Posterior cingulate gyrus (tissue), 11 donors: ENCODE measurements at regions not wholly inside any gene's neighbourhood (a gene's known extent, or its start where the extent isn't known, plus 50 kb on each side); places are given as distances from the start of the nearest gene placed in this dataset.
"Not testable (repeated sequence)": the region's sequence is repeated elsewhere in the genome, so short reads cannot be mapped to it uniquely, and the experiment has no call there.

Experiments
- DNase-seq, 10 donors: peaks; one replicate each; pipeline versions ENCODE4 v3.0.0 to v3.0.0-alpha.2; 2020 to 2021; ENCODE audit warnings: mixed read lengths in 3 of 10
- intact Hi-C: fragments of 100-400 bp; cut with DNase I; formaldehyde crosslinking; loops from one replicate; pipeline ENCODE4 v1.15.1; 2023

DNA sequence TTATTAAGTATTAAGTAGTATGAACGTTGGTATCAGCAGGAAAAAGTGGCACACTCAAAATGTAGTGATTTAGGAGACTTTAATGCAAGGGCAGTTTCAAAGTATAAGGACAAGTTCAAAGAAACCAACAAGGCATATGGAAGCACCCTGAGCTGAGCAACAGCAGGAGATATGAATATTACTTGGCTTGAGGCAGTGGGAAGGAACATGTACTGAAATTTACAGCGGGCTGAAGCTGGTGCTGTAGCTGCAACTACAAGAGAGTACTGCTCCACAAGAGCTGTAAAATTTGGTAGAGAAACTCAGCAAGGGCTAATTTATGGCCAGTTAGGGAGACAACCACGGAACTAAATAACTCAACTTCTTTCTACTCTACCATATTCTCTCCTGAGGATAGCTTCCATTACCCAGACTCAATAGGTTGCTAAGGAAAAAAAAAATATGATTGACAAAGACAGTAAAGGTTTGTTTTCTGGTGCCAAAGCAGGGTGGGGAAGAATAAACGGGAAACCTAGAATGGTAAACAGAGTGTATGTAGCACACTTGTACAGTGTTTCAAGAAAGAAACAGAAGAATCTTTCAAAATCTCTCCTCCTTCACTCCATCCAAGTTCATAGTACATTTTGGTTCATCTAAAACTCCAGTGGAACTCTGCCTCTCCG, 487.8 kb upstream of the MGAT4C start:
- DNase-seq = no peak
- intact Hi-C loops = no loop called here

DNA sequence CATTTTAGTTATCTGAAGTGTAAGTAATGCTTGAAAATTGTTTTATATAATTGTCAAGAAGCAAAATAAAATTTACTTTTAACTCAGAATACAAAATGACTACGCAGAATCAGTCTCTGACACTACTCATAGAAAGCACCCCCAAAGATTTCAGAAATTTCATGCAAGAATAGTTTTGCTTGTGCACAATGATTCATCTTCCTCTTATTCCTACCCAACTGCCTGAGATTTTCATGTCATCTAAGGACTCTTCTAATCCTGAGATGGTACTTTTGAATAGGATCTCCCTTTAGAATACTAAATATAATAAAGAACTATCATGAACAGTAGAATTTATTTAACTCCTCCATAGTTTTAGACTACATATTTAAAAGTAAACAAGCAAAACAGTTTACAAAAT, 485.3 kb upstream of the MGAT4C start:
- intact Hi-C loops = no loop called here
- no peak for DNase-seq

DNA sequence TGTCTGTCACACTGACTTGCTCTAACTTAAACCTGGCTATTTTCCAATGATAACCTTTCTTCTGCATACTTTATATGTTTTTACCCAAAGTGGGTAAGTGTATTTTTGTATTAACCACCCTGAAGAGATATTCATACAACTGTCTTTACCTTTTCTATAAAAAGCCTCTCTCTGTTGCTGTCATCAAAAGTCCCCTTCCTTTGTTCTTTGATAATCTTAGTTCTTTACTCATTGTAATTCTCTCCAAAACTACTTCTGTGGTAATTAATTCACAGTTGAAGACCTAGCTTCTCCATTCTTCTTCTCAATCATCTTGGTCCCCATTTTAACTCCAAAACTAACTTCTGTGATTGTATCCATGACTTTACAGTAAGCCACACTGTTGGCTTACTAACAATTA, 479.7 kb upstream of the MGAT4C start:
- intact Hi-C loops = no loop called here
- no peak for DNase-seq

DNA sequence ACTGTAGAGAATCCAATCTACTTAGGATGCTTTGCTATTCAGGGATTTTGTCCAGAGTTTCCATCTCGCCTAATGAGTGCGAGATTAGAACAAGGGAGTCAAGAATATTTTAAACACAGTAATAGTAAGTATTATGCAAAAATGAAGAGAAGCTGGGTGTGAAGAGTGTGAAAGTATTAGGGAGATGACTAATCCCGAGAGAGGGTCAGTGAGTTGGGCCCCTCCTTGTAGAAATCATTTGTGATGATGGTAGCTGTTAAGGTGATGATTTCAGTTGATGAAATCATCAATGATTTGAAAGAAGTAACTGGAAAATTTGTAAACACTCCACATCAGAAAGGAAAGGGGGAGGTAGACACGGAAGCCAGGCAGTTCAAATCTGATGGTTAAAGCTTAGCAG, 478.9 kb upstream of the MGAT4C start:
- intact Hi-C loops = no loop called here
- DNase-seq = no peak

DNA sequence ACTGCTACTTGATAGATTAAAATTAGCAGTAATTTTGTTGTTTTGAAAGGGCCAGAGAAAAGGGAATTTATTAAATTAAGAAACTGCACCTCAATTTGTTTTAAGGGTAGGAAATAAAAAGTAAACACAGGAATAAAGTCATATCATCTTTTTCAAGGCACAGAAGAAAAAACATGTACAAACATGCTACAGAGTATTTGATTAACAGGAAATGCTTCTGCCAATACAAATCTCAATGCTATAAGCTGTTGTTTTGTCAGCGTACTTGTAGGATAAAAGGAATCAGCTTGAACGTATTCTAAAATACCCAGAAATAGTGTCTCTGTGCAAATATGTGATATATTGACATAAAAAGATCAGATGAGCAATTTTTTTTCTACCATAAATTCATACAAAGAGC, 474.0 kb upstream of the MGAT4C start:
- DNase-seq = no peak
- intact Hi-C loops = no loop called here

DNA sequence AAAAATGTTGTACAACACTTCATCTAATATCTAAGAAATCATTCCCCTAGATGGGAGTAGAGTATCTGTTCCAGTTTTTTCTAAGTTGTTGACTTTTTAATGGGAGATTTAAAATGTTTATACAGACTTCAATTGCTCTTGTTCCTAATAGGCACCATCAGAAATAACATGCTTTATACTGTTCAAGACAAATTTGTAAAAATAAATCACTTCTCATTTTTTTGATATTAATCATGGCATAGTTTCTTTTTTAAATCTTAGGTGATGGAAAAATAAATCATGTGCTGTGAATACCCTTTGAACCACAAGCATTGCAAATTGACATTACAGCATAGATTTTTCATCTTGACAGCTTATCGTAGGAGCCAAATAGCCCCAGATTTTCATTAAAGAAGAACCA, 473.5 kb upstream of the MGAT4C start:
- no peak for DNase-seq
- intact Hi-C loops = no loop called here

DNA sequence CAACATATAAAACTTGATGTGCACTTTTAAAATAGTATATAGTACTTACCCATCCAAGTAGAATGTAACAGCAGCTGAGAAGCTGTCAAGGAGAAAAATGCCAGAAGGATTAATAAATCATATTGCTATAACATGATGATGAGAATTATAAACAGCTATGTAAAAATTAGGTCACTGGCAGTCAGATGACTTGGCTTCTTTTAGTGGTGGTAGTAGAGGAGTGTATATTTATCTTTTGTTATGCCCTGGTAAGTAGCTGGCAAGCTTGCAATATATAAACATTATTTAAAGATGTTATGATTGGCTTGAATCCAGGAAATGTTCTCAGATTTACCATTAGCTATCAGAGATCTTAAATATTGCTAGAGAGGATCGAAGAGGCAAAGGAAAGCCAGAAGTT, 471.0 kb upstream of the MGAT4C start:
- DNase-seq = no peak
- intact Hi-C loops = no loop called here

DNA sequence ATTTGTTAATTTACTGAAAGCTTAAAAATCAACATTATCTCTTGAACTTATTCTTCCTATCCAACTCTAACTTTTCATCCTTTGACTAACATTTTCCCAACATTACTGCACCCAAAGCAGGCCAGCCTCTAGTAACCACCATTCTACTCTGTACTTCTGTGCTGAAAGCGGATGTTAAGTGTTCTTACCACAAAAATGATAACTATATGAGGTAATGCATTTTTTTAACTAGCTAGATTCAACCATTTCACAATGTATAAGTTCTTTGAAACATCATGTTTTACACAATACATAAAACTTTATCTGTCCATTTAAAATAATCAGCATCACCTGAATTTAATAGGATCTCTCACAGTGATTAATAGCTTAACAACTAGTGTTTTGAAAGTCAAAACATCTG, 468.5 kb upstream of the MGAT4C start:
- intact Hi-C loops = no loop called here
- no peak for DNase-seq

DNA sequence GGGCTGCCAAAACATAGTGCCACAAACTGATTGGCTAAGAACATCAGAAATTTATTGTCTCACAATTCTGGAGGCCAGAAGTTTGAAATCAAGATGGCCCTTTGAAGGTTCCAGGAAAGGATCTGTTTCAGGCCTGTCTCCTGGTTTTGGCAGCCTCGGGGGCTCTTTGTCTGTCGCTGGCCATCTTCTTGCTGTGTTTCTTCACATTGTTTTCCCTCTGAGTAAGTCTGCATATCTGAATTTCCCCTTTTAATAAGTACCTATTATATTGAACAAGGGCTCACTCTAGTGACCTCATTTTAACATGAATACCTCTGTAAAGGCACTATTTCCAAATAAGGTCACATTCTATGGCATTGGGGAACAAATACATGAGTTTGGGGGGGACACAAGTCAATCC, 467.1 kb upstream of the MGAT4C start:
- peak in 1 of 10 donors; percentile 38 for DNase-seq
- intact Hi-C loops = no loop called here

DNA sequence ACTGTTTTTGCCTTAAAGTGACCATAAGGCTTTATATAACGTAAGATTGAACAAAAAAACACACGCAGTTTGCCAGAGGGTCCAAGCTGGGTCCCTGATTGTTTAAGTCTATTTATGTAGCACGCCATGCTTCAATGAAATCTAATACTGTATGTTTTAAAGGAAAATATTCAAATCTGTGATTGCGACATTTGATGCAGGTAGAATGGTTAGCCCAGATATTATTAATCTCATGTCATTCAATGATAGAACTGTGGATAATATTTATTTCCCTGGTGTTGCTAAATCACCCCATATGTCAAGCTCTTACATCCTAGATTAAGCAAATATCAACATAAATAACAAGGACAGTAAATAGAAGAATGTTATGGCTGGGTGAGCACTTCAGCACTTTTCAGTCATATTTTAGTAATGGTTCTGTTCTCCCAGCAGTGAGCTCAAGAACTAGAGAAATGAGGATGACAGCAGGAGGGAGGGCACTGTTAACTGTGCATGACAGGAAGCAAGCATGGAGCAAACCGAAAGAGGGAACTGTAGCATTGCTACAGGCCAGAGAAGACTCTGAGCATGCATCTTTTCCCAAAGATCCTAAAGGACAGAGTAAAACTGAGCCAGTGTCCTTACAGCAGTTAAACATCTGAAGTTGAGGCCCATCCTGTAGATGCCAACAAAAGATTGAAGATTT, 465.7 kb upstream of the MGAT4C start:
- intact Hi-C loops = no loop called here

DNA sequence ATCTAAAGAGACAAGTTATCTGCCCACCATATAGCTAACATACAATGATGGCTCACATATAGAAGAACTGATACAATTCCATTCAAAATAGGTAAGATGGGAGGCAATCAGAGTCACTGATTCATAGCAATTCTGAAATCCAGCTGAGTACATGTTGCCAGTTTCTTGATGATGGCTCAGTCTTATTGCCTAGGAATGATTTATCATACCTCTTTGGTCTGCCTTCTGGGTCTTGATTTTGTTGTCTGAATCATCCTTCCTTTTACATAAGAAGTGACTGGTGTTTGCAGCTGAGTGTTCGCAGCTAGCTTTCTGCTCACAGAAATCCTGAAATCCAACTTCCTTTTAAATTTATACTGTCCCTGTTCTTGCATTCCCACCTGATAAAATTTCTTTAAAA, 463.2 kb upstream of the MGAT4C start:
- DNase-seq = no peak
- intact Hi-C loops = no loop called here

More for the DNA sequence above, 465.7 kb upstream of the MGAT4C start:
- DNase-seq = no peak

DNA sequence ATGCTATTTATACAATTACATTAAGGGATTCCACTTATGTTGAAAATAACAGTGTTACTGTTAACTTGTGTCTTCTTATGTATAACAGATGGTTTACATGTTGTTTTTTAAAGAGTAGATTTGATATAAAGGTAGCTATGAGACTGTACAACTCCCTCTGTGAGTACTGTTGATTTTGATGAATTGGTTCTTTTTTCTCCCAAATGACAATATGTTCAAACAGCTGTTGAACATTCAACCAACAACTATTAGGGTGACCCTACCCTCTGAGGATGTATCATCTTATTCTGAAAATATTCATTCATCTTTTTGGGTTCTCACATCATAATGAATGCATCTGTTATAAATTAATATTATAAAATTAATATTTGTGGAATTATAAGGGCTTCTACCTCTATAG, 456.9 kb upstream of the MGAT4C start:
- intact Hi-C loops = no loop called here
- no peak for DNase-seq

DNA sequence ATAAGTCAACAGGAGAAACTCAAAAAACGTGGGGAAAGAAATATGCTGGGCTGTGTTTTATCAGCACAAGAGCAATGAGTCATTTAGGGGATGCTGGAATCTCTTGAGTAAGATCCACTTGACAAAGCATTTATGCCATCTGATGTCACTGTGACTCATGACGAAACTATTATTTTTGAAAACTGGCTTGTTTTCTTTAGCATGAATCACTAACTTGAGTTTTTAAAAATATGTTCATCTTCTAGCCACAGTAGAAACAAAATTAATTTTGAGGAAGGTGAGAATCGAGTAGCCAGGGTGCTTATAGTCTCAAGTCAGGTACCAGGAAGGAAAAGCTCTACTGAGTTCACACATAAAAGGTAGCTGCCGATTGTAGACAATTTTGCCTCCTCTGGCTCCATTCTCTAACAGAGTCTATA, 456.2 kb upstream of the MGAT4C start:
- no peak for DNase-seq
- intact Hi-C loops = no loop called here

DNA sequence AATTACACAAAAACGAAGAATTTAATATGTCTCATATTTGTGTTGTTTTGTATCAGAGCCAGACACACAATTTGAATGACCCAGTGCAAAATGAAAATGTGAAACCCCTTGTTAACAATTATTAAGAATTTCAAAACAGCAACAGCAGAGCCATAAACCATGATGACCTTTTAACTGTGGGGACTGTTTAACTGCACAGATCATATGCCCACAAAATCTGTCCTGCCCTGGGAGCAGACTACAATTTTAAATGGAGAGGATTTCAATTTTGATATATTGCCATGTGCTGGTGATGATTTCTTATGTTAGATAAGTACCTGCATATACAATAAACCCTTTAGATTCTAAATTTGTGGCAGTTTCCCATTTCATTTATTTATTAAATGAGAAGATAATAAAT, 455.5 kb upstream of the MGAT4C start:
- no peak for DNase-seq
- intact Hi-C loops = no loop called here

DNA sequence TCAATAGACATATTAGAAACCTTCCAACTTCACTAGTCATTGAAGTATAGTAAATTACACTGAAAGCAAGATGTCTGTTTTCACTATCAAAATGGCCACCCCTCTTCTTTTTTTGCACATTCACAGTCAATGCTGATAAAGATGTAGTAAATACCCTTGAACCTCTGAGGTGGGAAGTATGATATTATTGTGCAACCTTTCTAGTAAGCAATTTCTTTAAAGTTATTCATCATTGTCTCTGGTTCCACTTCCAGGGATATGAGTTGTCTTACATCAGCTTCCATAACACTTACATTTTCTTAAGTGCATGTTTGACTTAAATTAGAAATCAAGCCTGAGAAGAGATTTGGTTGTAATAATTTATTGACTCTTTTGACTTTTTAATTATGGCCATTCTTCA, 453.9 kb upstream of the MGAT4C start:
- intact Hi-C loops = no loop called here
- no peak for DNase-seq

DNA sequence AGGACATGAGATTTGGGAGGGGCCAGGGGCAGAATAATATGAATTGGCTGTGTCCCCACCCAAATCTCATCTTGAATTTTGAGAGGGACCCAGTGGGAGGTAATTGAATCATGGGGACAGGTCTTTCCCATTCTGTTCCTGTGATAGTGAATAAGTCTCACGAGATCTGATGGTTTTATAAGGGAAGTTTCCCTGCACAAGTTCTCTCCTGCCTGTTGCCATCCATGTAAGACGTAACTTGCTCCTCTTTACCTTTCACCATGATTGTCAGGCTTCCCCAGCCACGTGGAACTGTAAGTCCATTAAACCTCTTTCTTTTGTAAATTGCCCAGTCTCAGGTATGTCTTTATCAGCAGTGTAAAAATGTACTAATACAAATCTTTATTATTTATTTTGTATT, 452.8 kb upstream of the MGAT4C start:
- intact Hi-C loops = not testable (repeated sequence)

DNA sequence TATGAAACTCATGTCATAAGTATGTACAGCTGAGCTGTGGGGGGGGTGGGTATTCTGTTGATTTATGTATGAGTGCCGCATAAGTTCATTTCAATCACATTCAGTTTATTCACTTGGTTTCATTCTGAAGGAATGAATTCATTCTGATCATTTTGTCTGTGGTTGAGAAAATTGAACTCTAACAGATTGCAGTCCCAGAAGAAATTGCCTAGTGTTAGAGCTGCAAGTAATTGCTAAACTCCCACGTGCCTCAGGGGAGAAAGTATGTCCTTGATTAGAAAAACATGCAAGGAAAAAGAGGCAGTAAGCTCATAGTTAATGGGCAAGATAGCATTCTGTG, 442.4 kb upstream of the MGAT4C start:
- no peak for DNase-seq
- intact Hi-C loops = no loop called here

More for the DNA sequence above, 452.8 kb upstream of the MGAT4C start:
- not testable (repeated sequence) for DNase-seq

DNA sequence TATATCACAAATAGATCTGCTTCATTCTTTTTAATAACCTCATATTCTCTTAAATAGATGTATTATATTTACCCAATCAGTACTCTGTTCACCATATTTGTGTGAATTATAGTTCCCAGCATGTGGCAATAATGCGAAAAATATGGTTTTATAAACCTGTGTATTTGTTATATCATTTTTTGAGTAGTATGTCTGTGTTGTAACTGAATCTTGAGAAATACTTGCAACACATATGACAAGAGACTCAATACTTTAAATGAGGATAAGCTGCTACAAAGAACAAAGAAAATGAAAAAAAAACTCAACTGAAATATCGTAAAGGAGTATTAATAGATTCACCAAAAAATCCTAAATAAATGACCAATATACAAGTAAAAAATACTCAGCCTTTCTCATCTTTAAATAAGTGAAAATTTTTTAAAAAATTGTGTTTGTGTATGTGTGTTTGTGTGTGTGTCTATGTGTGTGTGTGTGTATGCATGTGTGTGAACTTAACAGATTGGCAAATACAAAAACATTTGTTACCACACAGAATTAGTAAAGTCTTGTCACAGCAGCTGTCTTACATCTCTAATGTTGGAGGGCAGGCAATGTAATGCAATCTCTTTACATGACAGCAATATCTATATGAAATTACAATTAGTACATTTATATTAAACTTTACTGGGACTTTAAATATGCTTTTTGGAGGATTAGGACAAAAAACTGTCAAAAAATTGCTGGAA, 441.9 kb upstream of the MGAT4C start:
- no peak for DNase-seq
- intact Hi-C loops = no loop called here

DNA sequence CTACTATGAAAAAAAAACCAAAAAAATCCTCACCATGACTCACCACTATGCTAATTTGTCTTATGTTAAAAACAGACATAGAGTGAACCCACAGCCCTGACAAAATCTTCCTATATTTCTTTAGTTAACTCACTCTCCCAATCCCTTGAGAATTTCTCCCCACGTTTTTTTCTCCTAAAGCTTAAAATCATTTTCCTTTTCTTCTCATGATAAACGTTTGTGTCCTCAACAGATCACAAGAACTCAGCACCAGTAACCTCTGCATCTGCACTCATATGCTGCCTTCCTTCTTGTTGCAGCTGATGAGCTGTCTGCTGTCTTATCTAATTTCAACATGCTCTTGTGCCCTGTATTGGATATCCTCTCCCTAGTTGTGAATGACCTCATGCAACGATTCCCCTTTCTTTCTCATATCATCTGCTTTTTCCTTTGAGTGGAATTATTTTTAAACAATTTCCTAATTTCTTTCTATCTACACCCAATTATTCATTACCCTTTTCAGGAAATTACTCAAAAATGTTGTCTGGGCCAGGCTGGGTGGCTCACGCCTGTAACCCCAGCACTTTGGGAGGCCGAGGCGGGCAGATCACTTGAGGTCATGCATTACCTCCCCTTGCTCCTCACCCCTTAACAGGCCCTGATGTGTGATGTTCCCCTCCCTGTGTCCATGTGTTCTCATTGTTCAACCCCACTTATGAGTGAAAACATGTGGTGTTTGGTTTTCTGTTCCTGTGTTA, 427.5 kb upstream of the MGAT4C start:
- intact Hi-C loops = no loop called here
- DNase-seq = no peak

DNA sequence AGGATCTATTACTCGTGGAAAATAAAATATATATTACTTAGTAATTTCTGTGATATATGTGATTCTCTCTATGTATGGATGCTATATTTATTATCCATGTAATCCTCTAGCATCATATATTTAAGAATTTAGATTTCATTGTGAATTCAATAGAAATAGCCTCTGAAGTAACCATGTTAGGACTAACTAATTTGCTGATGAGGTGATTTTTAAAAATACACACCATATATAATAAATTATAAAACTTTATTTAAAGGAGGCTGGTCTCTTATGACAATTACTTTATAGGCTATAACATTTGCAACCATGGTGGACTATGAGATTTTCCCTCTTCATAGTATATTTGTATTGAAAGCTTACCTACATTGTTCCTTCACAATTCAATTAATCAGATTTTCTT, 424.9 kb upstream of the MGAT4C start:
- intact Hi-C loops = no loop called here
- no peak for DNase-seq

DNA sequence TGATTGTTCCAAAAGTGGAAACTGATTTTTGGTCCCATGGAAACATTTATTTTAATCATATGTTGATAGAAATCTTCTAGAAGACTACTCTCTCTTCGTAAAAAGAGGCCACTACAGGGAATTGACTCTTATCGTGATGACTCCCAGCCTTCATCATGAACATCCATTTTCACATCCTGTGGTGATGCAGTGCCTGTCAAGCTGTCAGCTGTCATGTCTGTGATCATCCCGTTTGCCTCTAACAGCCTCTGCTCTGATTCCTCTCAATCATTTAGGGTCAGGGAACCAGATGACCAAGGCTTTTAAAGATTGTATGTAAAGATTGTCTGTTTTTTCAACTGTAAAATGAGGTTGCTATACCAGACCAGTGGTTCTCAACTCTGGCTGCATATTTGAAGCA, 419.0 kb upstream of the MGAT4C start:
- intact Hi-C loops = no loop called here
- no peak for DNase-seq
